Activated naive CD4-positive, alpha-beta T cell treated with anti-CD3 and anti-CD28 coated beads, Interleukin-2, amount 50 U/mL, for 24 hours (primary cell): ENCODE measurements at regions not wholly inside any gene's neighbourhood (a gene's known extent, or its start where the extent isn't known, plus 50 kb on each side); places are given as distances from the start of the nearest gene placed in this dataset.

ENCODE experiments used
- H3K27ac Mint-ChIP-seq: one replicate; pipeline ENCODE4 v1.8.0; 2021; ENCODE audit warnings: mild to moderate bottlenecking, mixed read lengths
- H3K27me3 Mint-ChIP-seq: one replicate; pipeline ENCODE4 v1.8.0; 2021; ENCODE audit warnings: mixed read lengths
- H3K36me3 Mint-ChIP-seq: one replicate; pipeline ENCODE4 v1.8.0; 2021; ENCODE audit warnings: mixed read lengths
- H3K4me1 Mint-ChIP-seq: one replicate; pipeline ENCODE4 v1.8.0; 2021; ENCODE audit warnings: mixed read lengths
- H3K4me3 Mint-ChIP-seq: one replicate; pipeline ENCODE4 v1.8.0; 2021; ENCODE audit warnings: mild to moderate bottlenecking, mixed read lengths
- H3K9me3 Mint-ChIP-seq: one replicate; pipeline ENCODE4 v1.8.0; 2021; ENCODE audit warnings: mixed read lengths

DNA sequence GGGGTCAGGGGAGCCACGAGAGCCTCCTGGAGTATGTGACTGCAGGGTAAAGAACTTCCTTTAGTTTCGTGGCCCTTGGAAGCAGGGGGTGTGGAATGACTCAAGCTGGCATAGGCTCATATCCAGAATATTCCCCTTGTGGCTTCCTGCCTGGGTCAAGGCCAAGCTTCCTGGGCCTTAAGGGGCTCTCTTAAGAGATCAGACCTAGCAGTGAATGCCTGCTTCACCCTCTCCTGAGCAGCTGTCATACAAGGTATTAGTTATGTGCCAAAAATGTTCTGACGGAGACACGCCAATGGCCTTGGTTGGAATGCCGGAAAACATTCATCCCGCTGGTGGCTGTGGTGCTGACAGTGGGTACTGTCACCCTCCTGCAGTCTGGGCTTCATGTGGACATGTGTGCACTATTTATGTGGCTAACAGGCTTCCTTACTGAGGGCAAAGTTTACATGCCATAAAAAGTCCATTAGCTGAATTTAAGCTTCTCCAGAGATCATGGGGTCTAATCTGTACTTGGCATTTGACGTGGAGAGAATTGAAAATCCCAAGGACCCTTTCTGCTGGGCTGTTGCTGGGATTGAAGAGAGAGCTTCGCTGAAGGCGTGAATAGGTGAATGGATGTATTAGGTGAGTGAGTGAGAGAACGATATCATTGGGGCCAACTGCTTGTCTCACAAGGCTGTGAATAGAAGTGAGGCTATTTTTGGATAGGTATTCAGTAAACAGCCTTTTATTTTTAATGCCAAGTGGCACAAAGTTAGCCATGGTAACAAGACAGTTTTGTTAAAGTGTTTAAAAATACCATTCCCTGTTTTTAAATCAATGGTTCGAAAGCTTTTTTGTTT lies 156.8 kb downstream of the MACROH2A1 start:
- Mint-ChIP-seq H3K27ac (no peak overlapping the region), H3K36me3 (no peaks in the 10 kb centered on the region), H3K9me3 (no peaks in the 10 kb centered on the region), H3K4me1 (no peaks in the 10 kb centered on the region), H3K4me3 (no peak overlapping the region), H3K27me3 (no peaks in the 10 kb centered on the region)

DNA sequence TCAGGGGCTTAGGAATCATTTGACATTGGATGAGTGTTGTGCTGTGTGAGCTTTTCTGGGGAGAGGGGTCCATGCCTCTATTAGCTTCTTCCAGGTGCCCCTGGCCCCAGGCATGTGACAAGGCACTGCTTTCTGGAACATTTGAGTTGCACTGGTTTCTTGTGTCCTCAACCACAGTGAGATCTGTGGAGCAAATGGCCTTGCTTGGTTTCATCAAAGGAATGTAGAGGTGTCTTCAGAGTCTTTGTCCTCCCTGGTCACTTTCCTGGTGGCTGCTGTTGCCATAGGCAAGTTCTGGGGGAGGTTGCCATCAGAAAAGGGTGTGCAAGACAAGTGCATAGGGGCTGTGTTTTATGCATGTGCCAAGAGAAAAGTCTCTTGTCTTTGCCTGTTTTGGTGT lies 157.5 kb downstream of the MACROH2A1 start:
- H3K9me3 Mint-ChIP-seq, result no peaks in the 10 kb centered on the region
- H3K4me3 Mint-ChIP-seq, result no peak overlapping the region
- H3K27ac Mint-ChIP-seq, result no peak overlapping the region
- no peaks in the 10 kb centered on the region for H3K27me3 Mint-ChIP-seq
- no peaks in the 10 kb centered on the region for H3K36me3 Mint-ChIP-seq
- no peaks in the 10 kb centered on the region for H3K4me1 Mint-ChIP-seq

DNA sequence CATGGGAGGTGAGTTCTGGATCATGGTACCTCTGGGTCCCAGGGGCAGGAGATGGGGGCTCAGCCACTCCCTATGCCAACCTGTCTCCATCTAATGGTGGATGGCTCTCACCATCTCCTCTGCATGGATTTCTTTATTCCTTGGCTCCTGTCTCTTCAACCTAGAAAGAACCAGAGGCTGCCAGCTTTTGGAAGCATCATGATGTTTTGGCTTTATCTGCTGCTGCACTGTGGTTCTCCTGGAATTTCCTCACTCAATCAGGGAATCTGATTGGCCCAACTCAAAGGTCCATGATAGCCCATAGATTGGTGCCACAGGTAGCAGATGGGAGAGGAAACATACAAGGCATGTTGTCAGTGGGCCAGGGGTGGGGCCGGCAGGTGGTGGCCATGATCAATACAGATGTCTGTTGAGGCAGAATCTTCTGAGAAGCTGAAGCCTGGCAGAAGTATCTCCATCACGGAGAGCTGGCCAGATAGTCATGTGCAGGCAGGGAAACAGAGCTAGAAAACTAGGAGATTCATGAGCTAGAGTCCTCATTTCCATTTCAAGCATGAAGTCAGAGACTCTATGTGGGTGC lies 158.2 kb downstream of the MACROH2A1 start:
- H3K36me3 Mint-ChIP-seq, result no peaks in the 10 kb centered on the region
- H3K4me1 Mint-ChIP-seq, result no peaks in the 10 kb centered on the region
- H3K9me3 Mint-ChIP-seq, result no peaks in the 10 kb centered on the region
- no peak overlapping the region for H3K27ac Mint-ChIP-seq
- H3K4me3 Mint-ChIP-seq, result no peak overlapping the region
- H3K27me3 Mint-ChIP-seq, result no peaks in the 10 kb centered on the region

DNA sequence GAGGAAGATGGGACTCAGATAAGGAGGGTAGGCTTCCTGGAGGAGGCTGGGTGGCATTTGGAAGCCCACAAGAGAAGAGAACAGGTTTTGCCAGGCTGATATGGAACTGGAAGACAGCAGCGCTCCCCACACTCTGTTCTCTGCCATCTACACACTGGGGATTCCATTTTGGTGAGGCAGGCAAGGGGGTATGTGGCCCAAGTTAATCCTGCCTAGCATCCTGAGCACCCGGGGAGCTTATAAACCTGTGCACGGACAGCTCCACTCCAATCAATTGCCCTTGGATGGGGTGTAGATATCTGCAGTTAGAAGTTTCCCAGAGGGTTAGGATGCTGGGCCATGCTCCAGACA lies 158.8 kb downstream of the MACROH2A1 start:
- no peak overlapping the region for H3K4me3 Mint-ChIP-seq
- H3K36me3 Mint-ChIP-seq, result no peaks in the 10 kb centered on the region
- H3K4me1 Mint-ChIP-seq, result no peaks in the 10 kb centered on the region
- H3K27ac Mint-ChIP-seq, result no peak overlapping the region
- no peaks in the 10 kb centered on the region for H3K27me3 Mint-ChIP-seq
- no peaks in the 10 kb centered on the region for H3K9me3 Mint-ChIP-seq

DNA sequence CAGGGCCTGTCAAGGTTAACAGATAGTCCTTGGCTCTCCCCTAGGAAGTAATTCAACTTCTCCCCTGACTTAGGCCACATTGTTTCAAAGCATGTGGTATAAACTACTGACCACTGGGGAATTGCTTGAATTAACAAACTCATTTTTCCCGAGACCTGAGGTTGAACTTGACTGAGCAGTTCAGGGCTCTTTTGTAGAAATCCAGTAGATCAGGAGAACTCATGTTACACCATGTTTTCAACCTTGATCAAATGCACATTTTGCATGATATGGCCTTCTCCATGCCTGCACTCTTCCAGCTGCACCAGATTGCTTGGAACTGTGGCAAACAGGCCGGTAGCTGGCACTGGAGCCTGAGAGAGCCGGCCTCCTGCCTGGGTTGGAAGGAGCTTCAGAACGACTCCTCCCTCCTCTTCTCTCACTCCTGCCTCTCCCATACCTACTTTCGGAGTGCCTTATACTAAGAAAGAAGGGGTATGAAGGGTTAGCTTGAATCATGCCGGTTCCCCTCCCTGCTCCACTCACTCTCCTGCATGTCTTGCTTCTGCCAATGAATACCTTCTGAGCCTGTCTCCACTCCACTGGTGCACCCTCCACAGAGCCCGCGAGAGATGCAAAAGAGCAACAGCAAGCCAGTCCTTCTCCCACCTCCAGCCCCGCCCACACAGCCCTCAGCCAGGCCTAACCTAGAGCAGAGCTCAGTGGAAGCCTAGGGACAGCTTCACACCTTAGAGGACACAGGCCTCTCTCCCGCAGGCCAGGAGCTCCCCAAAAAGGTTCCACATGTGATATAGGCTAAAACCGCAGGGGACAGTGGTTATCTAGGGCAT lies 159.4 kb downstream of the MACROH2A1 start:
- no peaks in the 10 kb centered on the region for H3K4me1 Mint-ChIP-seq
- no peaks in the 10 kb centered on the region for H3K27me3 Mint-ChIP-seq
- no peak overlapping the region for H3K4me3 Mint-ChIP-seq

DNA sequence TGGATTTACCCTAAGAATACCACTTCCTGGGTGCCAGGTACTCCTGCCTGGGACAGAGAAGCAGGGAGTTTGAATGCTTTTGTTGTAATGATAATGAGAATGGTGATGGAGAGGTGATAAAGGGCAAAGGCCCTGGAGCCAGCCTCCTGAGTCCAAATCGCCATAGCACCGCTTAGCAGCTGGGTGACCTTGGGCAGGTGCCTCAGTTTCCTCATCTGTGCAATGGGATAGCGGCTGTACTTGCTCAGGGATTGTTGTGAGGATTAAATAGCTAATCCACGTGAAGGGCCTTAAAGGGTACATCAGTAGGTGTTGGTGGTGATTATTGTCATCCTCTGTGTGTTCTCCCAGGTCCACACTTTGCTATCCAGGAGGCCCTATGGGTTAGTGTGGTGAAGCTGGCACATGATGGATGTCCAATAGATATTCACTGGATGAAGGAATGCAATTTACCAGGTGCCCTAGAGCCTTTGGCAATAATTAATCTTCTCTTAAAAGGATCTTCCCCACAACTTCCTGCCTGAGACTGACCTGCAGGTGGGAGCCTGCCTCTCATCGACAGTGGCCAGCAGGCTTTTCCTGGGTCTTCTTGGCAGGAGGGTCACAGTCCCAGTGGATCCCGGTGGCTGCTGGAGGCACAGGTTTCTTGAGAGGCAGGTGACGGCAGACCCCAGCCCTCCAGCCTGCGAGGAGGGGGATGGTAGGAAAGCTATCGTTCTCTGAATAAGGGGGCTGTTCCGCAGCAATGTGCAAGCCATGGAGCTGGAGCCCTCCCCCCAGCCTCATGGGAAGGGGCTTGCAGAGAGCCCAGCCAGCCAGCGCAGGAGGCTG lies 160.2 kb downstream of the MACROH2A1 start:
- H3K9me3 Mint-ChIP-seq, result no peaks in the 10 kb centered on the region
- H3K36me3 Mint-ChIP-seq, result no peaks in the 10 kb centered on the region
- H3K4me3 Mint-ChIP-seq, result no peak overlapping the region
- H3K27ac Mint-ChIP-seq, result no peak overlapping the region
- no peaks in the 10 kb centered on the region for H3K4me1 Mint-ChIP-seq
- H3K27me3 Mint-ChIP-seq, result no peaks in the 10 kb centered on the region

More for the DNA sequence above, 159.4 kb downstream of the MACROH2A1 start:
- H3K9me3 Mint-ChIP-seq, result no peaks in the 10 kb centered on the region
- no peak overlapping the region for H3K27ac Mint-ChIP-seq
- H3K36me3 Mint-ChIP-seq, result no peaks in the 10 kb centered on the region

DNA sequence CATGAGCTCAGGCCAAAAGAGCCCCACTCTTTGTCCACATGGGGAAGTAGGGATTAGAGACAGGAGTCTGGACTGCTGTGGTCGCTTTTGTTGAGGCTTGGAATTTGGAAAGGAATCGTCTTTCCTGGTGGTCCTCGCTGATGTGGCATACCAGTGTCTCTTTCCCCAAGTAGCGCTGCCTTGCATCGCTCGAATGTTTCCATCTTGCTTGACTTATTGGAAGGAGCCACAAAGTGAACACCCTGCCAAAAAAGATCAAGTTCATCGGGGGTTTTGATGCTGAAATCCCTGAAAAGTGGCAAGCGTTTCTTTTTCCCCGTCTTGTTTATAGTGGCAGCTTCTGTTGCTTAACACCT lies 161.3 kb downstream of the MACROH2A1 start:
- H3K4me3 Mint-ChIP-seq, result no peak overlapping the region
- H3K27ac Mint-ChIP-seq, result no peak overlapping the region
- no peaks in the 10 kb centered on the region for H3K27me3 Mint-ChIP-seq
- no peaks in the 10 kb centered on the region for H3K4me1 Mint-ChIP-seq
- H3K9me3 Mint-ChIP-seq, result no peaks in the 10 kb centered on the region
- H3K36me3 Mint-ChIP-seq, result no peaks in the 10 kb centered on the region

DNA sequence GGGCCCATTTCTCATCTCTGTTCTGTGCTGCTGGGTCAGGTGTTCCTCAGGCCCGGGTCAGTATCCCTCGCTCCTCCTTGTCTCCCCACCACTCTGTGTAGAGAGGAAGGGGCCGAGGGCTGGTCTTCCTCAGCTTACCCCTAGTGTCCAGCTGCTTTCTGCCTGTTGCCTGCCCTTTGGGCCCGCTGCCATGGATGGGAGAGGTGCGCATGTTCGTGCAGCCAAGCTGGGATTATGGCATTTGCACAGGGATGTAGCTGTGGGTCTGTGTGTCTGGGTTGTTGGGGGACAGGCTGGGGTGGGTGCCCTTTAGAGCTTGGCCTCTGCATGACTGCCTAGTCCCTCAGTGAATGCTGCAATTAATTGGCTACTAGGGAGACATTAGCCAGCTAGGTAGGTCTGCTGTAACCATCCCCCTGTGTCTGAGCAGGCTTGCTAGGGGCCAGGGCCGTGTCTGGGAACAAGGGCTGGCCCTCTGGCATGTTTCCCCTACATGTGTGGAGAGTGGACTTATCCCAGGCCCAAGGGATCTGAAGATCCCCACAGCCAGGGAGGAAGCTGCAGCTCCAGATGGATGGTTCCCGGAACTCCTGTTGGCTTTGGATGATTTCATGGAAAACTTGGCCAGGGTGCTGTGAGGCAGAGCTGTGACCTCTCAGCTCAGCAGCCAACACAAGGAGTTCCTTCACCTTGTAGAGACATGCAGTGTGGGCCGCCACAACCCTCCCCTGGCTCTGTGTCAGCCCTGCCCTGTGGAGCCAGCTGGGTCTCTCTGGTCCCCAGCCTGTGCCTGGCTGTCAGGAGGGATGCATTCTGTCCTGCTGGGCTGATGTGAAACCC lies 161.9 kb downstream of the MACROH2A1 start:
- H3K27ac Mint-ChIP-seq, result no peak overlapping the region
- no peaks in the 10 kb centered on the region for H3K4me1 Mint-ChIP-seq
- no peaks in the 10 kb centered on the region for H3K27me3 Mint-ChIP-seq
- no peak overlapping the region for H3K4me3 Mint-ChIP-seq
- H3K9me3 Mint-ChIP-seq, result no peaks in the 10 kb centered on the region
- H3K36me3 Mint-ChIP-seq, result no peaks in the 10 kb centered on the region

DNA sequence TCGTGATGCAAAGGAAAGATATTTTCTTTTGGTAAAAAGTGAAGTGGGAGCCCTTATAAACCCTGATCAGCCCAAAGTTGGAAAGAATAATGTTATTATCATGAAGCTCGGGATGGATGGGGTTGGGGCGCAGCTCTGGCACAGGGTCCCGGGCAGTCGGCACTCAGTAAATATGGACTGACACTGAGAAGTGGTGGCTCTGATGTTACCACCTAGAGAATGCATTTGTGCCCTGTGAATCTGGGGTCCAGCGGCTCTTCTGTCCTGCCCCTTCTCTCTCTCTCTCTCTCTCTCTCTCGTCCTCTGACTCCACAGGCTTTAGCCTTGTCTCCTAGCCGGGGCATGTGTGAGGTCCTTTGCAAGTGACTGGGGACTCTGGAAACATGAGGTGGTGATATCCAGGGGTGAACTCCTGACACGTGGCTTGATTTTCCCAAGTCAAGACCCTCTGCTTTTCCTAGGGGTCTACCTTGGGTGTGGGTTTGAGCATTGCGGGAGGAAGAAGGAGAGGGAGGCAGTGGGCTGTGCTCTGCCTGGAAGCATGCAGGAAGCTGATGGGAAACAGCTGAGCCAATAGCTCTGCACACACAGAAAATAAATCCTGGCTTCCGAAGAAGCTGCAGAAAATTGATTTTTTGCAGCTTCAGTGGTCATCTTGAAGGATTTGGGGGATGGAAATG lies 162.7 kb downstream of the MACROH2A1 start:
- H3K27ac Mint-ChIP-seq, result no peak overlapping the region
- H3K9me3 Mint-ChIP-seq, result no peaks in the 10 kb centered on the region
- H3K4me1 Mint-ChIP-seq, result no peaks in the 10 kb centered on the region
- no peak overlapping the region for H3K4me3 Mint-ChIP-seq
- H3K27me3 Mint-ChIP-seq, result no peaks in the 10 kb centered on the region
- H3K36me3 Mint-ChIP-seq, result no peaks in the 10 kb centered on the region

DNA sequence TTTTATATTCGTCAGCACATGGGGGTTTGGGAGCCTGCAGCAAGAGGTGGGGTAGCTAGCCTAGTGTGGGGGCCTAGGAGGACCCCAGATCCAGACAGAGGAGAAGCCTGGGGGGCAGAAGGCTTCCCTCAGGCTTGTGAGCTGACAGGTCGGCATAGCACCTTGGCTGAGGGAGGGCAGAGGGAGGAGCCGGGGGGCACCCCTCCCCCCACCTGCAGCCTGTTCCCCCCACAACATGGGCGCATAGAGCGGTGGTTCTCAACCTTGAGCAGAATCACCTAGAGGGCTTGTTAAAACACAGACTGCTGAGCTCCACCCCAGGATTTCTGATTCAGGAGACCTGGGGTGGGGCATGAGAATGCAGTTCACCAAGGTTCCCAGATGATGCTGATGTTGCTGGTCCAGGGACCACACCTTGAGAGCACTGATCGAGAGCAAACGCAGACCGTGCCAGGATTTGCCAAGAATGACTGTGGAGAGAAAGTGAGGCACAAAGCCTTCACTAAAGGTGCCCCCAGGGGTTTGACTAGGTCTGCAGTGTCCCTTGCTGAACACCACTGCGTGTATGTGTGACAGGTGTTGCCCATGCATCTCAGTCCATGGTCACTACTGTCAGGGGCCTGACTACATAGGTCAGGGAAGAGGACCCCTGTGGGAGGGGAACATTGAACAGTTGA lies 163.3 kb downstream of the MACROH2A1 start:
- Mint-ChIP-seq H3K9me3 (no peaks in the 10 kb centered on the region), H3K27me3 (no peaks in the 10 kb centered on the region), H3K36me3 (no peaks in the 10 kb centered on the region), H3K27ac (no peak overlapping the region), H3K4me1 (no peaks in the 10 kb centered on the region), H3K4me3 (no peak overlapping the region)

DNA sequence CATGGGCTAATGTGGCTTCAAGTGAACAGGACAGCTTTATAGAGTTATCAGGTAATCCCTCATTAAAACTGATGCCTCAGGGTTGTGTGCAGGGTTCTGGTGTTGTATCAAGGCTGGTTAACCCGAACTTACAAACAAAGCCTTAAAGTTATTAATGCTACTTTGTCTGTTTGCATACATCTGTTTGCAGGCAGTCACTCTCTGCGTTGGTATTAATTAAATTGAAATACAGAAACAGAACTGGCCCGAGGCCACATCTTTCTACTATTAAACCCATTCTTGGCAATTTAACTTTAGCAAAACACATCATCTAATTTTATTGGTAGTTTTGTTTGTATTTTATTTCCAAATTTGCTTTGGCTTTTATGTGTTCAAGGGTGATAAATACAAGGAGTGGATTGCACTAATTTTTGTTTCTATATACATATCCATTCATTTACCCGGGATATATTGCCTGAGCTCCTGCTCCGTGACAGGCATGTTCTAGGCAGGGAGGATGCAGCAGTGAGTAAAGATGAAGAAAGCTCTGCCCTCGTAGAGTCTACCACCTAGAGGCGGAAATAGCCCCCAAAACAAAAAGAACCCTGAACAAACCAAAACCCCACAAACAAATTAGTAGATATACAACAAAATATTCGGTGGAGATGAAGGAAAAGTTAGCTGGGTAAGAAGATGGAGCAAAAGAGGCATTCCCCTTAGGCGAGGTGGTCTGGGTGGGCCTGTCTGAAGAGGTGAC lies 164.2 kb downstream of the MACROH2A1 start:
- no peaks in the 10 kb centered on the region for H3K36me3 Mint-ChIP-seq
- H3K27ac Mint-ChIP-seq, result no peak overlapping the region
- no peaks in the 10 kb centered on the region for H3K4me1 Mint-ChIP-seq
- H3K27me3 Mint-ChIP-seq, result no peaks in the 10 kb centered on the region
- no peaks in the 10 kb centered on the region for H3K9me3 Mint-ChIP-seq
- no peak overlapping the region for H3K4me3 Mint-ChIP-seq

DNA sequence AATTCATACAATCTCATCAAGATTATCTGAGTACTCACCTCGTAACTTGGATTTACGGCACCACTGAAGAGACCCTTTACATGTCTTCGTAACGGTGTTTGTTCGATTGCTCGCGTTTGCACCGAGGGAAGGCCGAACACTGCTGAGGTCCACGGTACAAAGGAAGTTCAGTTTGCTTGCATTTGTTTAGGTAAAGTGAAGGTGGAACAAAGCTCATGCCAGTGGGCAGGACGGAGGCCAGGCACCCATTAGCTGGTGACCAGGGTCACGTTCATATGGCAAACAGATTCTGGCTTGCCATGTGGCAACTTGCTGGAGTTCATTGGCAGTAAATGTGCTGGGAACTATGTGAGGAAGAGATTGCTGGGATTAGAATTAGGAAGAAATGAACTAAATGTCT lies 164.8 kb downstream of the MACROH2A1 start:
- Mint-ChIP-seq H3K4me3 (no peak overlapping the region), H3K4me1 (no peaks in the 10 kb centered on the region), H3K36me3 (no peaks in the 10 kb centered on the region), H3K27me3 (no peaks in the 10 kb centered on the region), H3K27ac (no peak overlapping the region), H3K9me3 (no peaks in the 10 kb centered on the region)

DNA sequence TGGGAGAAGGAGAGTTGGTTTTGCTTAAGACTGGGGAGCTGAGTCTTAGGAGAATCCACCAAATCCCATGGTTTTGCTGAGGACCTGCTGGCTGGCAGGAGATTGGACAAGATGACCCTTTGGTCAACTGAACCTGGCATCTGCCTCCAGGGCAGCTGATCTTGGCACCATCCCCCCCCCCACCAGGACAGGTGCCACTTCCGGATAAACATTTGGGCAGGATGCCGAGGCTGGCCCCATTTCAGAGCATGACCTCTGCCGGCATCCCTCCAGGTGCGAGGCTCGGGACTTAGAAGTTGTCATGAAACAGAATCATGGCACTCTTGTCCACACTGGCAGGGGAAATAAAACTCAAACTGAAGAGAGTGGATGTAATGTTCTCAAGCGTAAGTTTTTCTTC lies 165.6 kb downstream of the MACROH2A1 start:
- H3K4me3 Mint-ChIP-seq, result no peak overlapping the region
- no peaks in the 10 kb centered on the region for H3K36me3 Mint-ChIP-seq
- H3K4me1 Mint-ChIP-seq, result no peaks in the 10 kb centered on the region
- no peaks in the 10 kb centered on the region for H3K27me3 Mint-ChIP-seq
- no peak overlapping the region for H3K27ac Mint-ChIP-seq
- no peaks in the 10 kb centered on the region for H3K9me3 Mint-ChIP-seq
